DND-41 (cell line): ENCODE measurements at regions not wholly inside any gene's neighbourhood (a gene's known extent, or its start where the extent isn't known, plus 50 kb on each side); places are given as distances from the start of the nearest gene placed in this dataset.

Experiments used
- ATAC-seq: fragments of 200-7000 bp; cut with Tn5 transposase; 3 replicates; pipeline ENCODE4 v1.9.1; 2021; ENCODE audit warnings: low read depth; ENCODE audit not compliant: insufficient read depth
- DNase-seq: peaks from one replicate; pipeline ENCODE4 v3.0.0-alpha.2; 2020
- H2AFZ ChIP-seq: 2 replicates; pipeline ENCODE4 v1.6.0; 2012; ENCODE audit warnings: low read depth, low read length
- H3K27ac ChIP-seq: 2 replicates; pipeline ENCODE4 v1.5.1; 2012; ENCODE audit warnings: low read length, inconsistent platforms
- H3K27me3 ChIP-seq: fragments of 200-600 bp; sonication (generic); 2 replicates; pipeline ENCODE4 v1.6.0; 2012; ENCODE audit warnings: low read length, mild to moderate bottlenecking, inconsistent platforms; ENCODE audit not compliant: insufficient read depth, poor library complexity
- H3K36me3 ChIP-seq: 2 replicates; pipeline ENCODE4 v1.5.1; 2012; ENCODE audit warnings: low read length, inconsistent platforms; ENCODE audit not compliant: insufficient read depth
- H3K4me1 ChIP-seq: 2 replicates; pipeline ENCODE4 v1.5.1; 2012; ENCODE audit warnings: mild to moderate bottlenecking, low read length; ENCODE audit not compliant: insufficient read depth
- H3K4me2 ChIP-seq: 2 replicates; pipeline ENCODE4 v1.6.0; 2012; ENCODE audit warnings: mild to moderate bottlenecking, moderate library complexity, low read length, inconsistent platforms; ENCODE audit not compliant: insufficient read depth
- H3K4me3 ChIP-seq, 2 experiments: fragments of 200-600 bp in 1 of 2; shearing (Covaris generic) in 1 of 2; 2 replicates each; pipeline ENCODE4 v1.5.1; 2012 to 2016; ENCODE audit warnings: inconsistent platforms in 2 of 2, low read length in 2 of 2, mild to moderate bottlenecking in 2 of 2, low read depth in 1 of 2, moderate library complexity in 1 of 2
- H3K79me2 ChIP-seq: 2 replicates; pipeline ENCODE4 v1.6.0; 2012; ENCODE audit warnings: low read length, inconsistent platforms; ENCODE audit not compliant: insufficient read depth
- H3K9ac ChIP-seq: 2 replicates; pipeline ENCODE4 v1.6.0; 2012; ENCODE audit warnings: low read depth, mild to moderate bottlenecking, inconsistent platforms, low read length, moderate library complexity
- H3K9me3 ChIP-seq: 2 replicates; pipeline ENCODE4 v1.5.1; 2012; ENCODE audit warnings: low read length, moderate library complexity, mild to moderate bottlenecking, inconsistent platforms; ENCODE audit not compliant: insufficient read depth, severe bottlenecking
- H4K20me1 ChIP-seq: 2 replicates; pipeline ENCODE4 v1.6.0; 2012; ENCODE audit warnings: low read length; ENCODE audit not compliant: insufficient read depth
- CTCF ChIP-seq: IDR thresholded peaks from 2 replicates; pipeline ENCODE4 v1.5.1; 2012; ENCODE audit warnings: borderline replicate concordance, low read length, moderate library complexity, mild to moderate bottlenecking; ENCODE audit not compliant: poor library complexity, severe bottlenecking; ENCODE audit errors: extremely low read depth
- EZH2 ChIP-seq: IDR thresholded peaks from 3 replicates; pipeline ENCODE4 v1.6.1; 2012; ENCODE audit warnings: borderline replicate concordance, low read depth, mild to moderate bottlenecking, moderate library complexity, low read length, inconsistent platforms; ENCODE audit not compliant: severe bottlenecking

GRCh38 chr21:41043014-41043413 lies 124.9 kb upstream of the BACE2 start:
- H2AFZ ChIP-seq, result no peak overlapping the region
- no peak overlapping the region for H3K27ac ChIP-seq
- no peak overlapping the region for H3K9ac ChIP-seq
- TF ChIP-seq CTCF (peak; percentile 47), EZH2 (no peak)
- no peaks in the 10 kb centered on the region for H3K36me3 ChIP-seq
- H3K9me3 ChIP-seq, result no peaks in the 10 kb centered on the region
- peaks cover 30% of the 10 kb centered on the region for H3K27me3 ChIP-seq
- DNase-seq (no peak), ATAC-seq (no peak)
- no peaks in the 10 kb centered on the region for H3K4me1 ChIP-seq
- no peak overlapping the region for H3K4me3 ChIP-seq
- H4K20me1 ChIP-seq, result no peaks in the 10 kb centered on the region
- no peak overlapping the region for H3K4me2 ChIP-seq
- no peaks in the 10 kb centered on the region for H3K79me2 ChIP-seq

- Histone ChIP-seq H3K9me3 (no peaks in the 10 kb centered on the region), H3K4me1 (no peaks in the 10 kb centered on the region), H3K36me3 (no peaks in the 10 kb centered on the region), H3K4me2 (no peak overlapping the region), H2AFZ (no peak overlapping the region), H3K9ac (no peak overlapping the region), H3K79me2 (no peaks in the 10 kb centered on the region), H4K20me1 (no peaks in the 10 kb centered on the region), H3K27ac (no peak overlapping the region), H3K27me3 (peaks cover 30% of the 10 kb centered on the region), H3K4me3 (no peak overlapping the region)
- ATAC-seq (0 out of 3 replicates have a peak, but pooled peaks have one; percentile 39), DNase-seq (no peak)
- TF ChIP-seq EZH2 (no peak), CTCF (peak; percentile 53)
Measured at GRCh38 chr21:41045534-41046268, 122.3 kb upstream of the BACE2 start.

GRCh38 chr21:41048145-41048544 lies 119.8 kb upstream of the BACE2 start:
- no peak overlapping the region for H3K4me3 ChIP-seq
- DNase-seq (no peak), ATAC-seq (no peak)
- H4K20me1 ChIP-seq, result no peaks in the 10 kb centered on the region
- H3K36me3 ChIP-seq, result no peaks in the 10 kb centered on the region
- peaks cover 30% of the 10 kb centered on the region for H3K27me3 ChIP-seq
- no peaks in the 10 kb centered on the region for H3K79me2 ChIP-seq
- H3K4me2 ChIP-seq, result no peak overlapping the region
- no peak overlapping the region for H3K9ac ChIP-seq
- H2AFZ ChIP-seq, result no peak overlapping the region
- no peaks in the 10 kb centered on the region for H3K9me3 ChIP-seq
- H3K27ac ChIP-seq, result no peak overlapping the region
- H3K4me1 ChIP-seq, result no peaks in the 10 kb centered on the region
- TF ChIP-seq EZH2 (no peak), CTCF (no peak)
